Suprapubic skin (tissue), 3 donors: ENCODE measurements at regions not wholly inside any gene's neighbourhood (a gene's known extent, or its start where the extent isn't known, plus 50 kb on each side); places are given as distances from the start of the nearest gene placed in this dataset.

ENCODE experiments used
- POLR2AphosphoS5 ChIP-seq, 3 donors: sonication (generic); formaldehyde crosslinking; IDR thresholded peaks; one replicate each; pipeline ENCODE4 v1.6.1; 2017; ENCODE audit warnings: antibody characterized with exemption in 3 of 3
- TF ChIP-seq, protein P1 (sequence below), 2 donors: fragments of 200-600 bp in 1 of 2; fragments of 450-650 bp in 1 of 2; sonication (generic) in 1 of 2; IDR thresholded peaks; one replicate each; pipeline ENCODE4 v1.5.1; 2016 to 2019; ENCODE audit warnings: antibody characterized with exemption in 2 of 2, mild to moderate bottlenecking in 1 of 2, moderate library complexity in 1 of 2

DNA sequence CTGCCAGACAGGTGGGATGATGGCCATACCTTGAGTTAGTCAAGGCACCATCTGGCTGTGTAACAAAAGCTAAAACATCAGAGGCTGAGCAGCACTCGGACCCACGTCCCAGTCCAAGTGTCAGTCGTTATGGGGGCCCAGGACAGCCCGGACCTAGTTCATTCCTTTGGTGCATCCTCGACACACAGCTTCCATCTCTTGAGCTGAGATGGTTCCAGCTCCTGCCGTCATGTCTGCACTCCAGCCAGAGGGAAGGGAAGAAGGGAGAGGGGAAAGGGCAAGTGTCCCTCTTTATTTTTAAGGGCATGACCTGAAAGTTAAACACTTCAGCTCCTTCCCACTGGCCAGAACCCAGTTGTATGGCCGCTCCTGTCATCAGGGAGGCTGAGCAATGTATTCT, 218.0 kb downstream of the SEC14L1 start:
- TF ChIP-seq, protein P1, sequence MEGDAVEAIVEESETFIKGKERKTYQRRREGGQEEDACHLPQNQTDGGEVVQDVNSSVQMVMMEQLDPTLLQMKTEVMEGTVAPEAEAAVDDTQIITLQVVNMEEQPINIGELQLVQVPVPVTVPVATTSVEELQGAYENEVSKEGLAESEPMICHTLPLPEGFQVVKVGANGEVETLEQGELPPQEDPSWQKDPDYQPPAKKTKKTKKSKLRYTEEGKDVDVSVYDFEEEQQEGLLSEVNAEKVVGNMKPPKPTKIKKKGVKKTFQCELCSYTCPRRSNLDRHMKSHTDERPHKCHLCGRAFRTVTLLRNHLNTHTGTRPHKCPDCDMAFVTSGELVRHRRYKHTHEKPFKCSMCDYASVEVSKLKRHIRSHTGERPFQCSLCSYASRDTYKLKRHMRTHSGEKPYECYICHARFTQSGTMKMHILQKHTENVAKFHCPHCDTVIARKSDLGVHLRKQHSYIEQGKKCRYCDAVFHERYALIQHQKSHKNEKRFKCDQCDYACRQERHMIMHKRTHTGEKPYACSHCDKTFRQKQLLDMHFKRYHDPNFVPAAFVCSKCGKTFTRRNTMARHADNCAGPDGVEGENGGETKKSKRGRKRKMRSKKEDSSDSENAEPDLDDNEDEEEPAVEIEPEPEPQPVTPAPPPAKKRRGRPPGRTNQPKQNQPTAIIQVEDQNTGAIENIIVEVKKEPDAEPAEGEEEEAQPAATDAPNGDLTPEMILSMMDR (IDR thresholded peaks at IDR 0.05): no peak
- no peak for TF ChIP-seq POLR2AphosphoS5 (IDR thresholded peaks at IDR 0.05)
